ENCODE measurements at regions not wholly inside any gene's neighbourhood (a gene's known extent, or its start where the extent isn't known, plus 50 kb on each side); places are given as distances from the start of the nearest gene placed in this dataset.

- TF ChIP-seq, protein P1, sequence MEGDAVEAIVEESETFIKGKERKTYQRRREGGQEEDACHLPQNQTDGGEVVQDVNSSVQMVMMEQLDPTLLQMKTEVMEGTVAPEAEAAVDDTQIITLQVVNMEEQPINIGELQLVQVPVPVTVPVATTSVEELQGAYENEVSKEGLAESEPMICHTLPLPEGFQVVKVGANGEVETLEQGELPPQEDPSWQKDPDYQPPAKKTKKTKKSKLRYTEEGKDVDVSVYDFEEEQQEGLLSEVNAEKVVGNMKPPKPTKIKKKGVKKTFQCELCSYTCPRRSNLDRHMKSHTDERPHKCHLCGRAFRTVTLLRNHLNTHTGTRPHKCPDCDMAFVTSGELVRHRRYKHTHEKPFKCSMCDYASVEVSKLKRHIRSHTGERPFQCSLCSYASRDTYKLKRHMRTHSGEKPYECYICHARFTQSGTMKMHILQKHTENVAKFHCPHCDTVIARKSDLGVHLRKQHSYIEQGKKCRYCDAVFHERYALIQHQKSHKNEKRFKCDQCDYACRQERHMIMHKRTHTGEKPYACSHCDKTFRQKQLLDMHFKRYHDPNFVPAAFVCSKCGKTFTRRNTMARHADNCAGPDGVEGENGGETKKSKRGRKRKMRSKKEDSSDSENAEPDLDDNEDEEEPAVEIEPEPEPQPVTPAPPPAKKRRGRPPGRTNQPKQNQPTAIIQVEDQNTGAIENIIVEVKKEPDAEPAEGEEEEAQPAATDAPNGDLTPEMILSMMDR (CRISPR knock-in tag; IDR thresholded peaks at IDR 0.05) = no peak
- TF ChIP-seq ZNF263 (CRISPR knock-in tag; IDR thresholded peaks at IDR 0.05) (no peak), PITX1 (CRISPR knock-in tag; IDR thresholded peaks at IDR 0.05) (no peak), ZNF879 (CRISPR knock-in tag; IDR thresholded peaks at IDR 0.05) (no peak), MZF1 (CRISPR knock-in tag; IDR thresholded peaks at IDR 0.05; ENCODE audit: borderline replicate concordance) (no peak), SETDB1 (CRISPR knock-in tag; IDR thresholded peaks at IDR 0.05; ENCODE audit: borderline replicate concordance) (no peak)
- TF ChIP-seq, protein P2, sequence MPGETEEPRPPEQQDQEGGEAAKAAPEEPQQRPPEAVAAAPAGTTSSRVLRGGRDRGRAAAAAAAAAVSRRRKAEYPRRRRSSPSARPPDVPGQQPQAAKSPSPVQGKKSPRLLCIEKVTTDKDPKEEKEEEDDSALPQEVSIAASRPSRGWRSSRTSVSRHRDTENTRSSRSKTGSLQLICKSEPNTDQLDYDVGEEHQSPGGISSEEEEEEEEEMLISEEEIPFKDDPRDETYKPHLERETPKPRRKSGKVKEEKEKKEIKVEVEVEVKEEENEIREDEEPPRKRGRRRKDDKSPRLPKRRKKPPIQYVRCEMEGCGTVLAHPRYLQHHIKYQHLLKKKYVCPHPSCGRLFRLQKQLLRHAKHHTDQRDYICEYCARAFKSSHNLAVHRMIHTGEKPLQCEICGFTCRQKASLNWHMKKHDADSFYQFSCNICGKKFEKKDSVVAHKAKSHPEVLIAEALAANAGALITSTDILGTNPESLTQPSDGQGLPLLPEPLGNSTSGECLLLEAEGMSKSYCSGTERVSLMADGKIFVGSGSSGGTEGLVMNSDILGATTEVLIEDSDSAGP (CRISPR knock-in tag; IDR thresholded peaks at IDR 0.05; ENCODE audit: borderline replicate concordance) = no peak
These were observed 113.5 kb upstream of the CCL2 start for GRCh38 chr17:34141590-34141989.

All from HepG2 (cell line).